Mesothelial cell of epicardium (in vitro differentiated cells): ENCODE measurements at regions not wholly inside any gene's neighbourhood (a gene's known extent, or its start where the extent isn't known, plus 50 kb on each side); places are given as distances from the start of the nearest gene placed in this dataset.

ENCODE experiments used
- DNase-seq, 2 experiments: peaks; one replicate each; pipeline ENCODE4 v3.0.0; 2021; ENCODE audit warnings: low spot score in 2 of 2; ENCODE audit not compliant: unreplicated experiment in 2 of 2
- H3K27ac Mint-ChIP-seq: 2 replicates; pipeline ENCODE4 v1.8.0; 2021; ENCODE audit warnings: mixed read lengths
- H3K27me3 Mint-ChIP-seq: 2 replicates; pipeline ENCODE4 v1.8.0; 2021; ENCODE audit warnings: low read depth, mixed read lengths
- H3K36me3 Mint-ChIP-seq: 2 replicates; pipeline ENCODE4 v1.8.0; 2021; ENCODE audit warnings: mixed read lengths
- H3K4me1 Mint-ChIP-seq: 2 replicates; pipeline ENCODE4 v1.8.0; 2021; ENCODE audit warnings: mixed read lengths
- H3K4me3 Mint-ChIP-seq: 2 replicates; pipeline ENCODE4 v1.8.0; 2021; ENCODE audit warnings: mild to moderate bottlenecking, moderate library complexity, mixed read lengths
- H3K9me3 Mint-ChIP-seq: 2 replicates; pipeline ENCODE4 v1.8.0; 2021; ENCODE audit warnings: mixed read lengths
- TF ChIP-seq, protein P1 (sequence below): fragments of 200-600 bp; sonication (generic); IDR thresholded peaks from one replicate; pipeline ENCODE4 v1.5.0; 2021; ENCODE audit warnings: antibody characterized with exemption; ENCODE audit not compliant: unreplicated experiment

DNA sequence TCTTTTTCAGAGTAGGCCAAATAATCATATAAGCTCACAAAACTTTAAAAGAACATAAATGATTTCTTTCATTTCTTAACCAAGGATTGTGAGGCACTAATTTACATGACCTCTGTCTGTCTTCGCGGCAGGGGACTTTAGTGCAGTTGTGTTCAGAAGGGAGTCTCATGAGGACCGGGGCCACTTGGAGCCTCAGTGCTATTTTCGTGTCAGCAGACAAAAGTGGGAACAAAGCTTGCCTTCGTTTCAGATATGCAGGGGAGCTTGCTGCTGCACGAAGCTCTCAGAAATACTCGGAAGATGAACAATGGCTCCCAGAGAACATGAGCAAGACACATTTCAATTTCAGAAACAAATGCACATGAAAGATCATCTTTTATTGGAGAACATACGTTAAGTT, 497.0 kb downstream of the CDH26 start:
- Mint-ChIP-seq H3K4me3 (no peak overlapping the region), H3K27ac (no peak overlapping the region), H3K4me1 (no peaks in the 10 kb centered on the region), H3K36me3 (no peaks in the 10 kb centered on the region), H3K27me3 (peaks cover 1% of the 10 kb centered on the region), H3K9me3 (no peaks in the 10 kb centered on the region)
- TF ChIP-seq, protein P1, sequence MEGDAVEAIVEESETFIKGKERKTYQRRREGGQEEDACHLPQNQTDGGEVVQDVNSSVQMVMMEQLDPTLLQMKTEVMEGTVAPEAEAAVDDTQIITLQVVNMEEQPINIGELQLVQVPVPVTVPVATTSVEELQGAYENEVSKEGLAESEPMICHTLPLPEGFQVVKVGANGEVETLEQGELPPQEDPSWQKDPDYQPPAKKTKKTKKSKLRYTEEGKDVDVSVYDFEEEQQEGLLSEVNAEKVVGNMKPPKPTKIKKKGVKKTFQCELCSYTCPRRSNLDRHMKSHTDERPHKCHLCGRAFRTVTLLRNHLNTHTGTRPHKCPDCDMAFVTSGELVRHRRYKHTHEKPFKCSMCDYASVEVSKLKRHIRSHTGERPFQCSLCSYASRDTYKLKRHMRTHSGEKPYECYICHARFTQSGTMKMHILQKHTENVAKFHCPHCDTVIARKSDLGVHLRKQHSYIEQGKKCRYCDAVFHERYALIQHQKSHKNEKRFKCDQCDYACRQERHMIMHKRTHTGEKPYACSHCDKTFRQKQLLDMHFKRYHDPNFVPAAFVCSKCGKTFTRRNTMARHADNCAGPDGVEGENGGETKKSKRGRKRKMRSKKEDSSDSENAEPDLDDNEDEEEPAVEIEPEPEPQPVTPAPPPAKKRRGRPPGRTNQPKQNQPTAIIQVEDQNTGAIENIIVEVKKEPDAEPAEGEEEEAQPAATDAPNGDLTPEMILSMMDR = no peak
- no peak for DNase-seq

- no peak overlapping the region for H3K4me3 Mint-ChIP-seq
Measured at GRCh38 chr20:60459212-60459611, 501.0 kb downstream of the CDH26 start.

GRCh38 chr20:60461993-60462392, 503.8 kb downstream of the CDH26 start:
- no peaks in the 10 kb centered on the region for H3K4me1 Mint-ChIP-seq
- TF ChIP-seq, protein P1 = no peak
- H3K27ac Mint-ChIP-seq = no peak overlapping the region
- no peak overlapping the region for H3K4me3 Mint-ChIP-seq
- H3K9me3 Mint-ChIP-seq = no peaks in the 10 kb centered on the region
- H3K27me3 Mint-ChIP-seq = peaks cover 8% of the 10 kb centered on the region
- DNase-seq = no peak
- H3K36me3 Mint-ChIP-seq = no peaks in the 10 kb centered on the region

More at GRCh38 chr20:60459212-60459611, 501.0 kb downstream of the CDH26 start:
- H3K27ac Mint-ChIP-seq = no peak overlapping the region
- TF ChIP-seq, protein P1 = no peak
- peaks cover 5% of the 10 kb centered on the region for H3K27me3 Mint-ChIP-seq
- H3K4me1 Mint-ChIP-seq = no peaks in the 10 kb centered on the region
- H3K9me3 Mint-ChIP-seq = no peaks in the 10 kb centered on the region
- no peaks in the 10 kb centered on the region for H3K36me3 Mint-ChIP-seq
- no peak for DNase-seq

DNA sequence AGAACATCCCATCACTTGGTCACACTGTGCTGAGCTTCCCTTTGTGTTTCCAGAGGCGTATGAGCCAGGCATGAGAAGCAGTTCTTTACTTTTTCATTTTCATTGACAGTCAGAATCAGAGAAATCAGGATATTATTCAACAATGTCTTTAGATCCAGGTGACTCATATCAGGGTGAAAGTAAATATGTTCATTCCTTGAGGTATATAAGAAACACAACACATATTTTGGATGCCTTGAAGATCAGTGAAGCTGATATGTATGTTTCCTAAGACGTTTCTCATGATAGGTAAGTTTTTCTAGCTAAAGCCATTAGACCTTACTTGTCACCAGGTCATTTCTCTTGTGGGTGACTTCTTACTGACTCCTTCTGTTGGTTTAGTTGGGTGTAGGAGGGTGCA, 505.6 kb downstream of the CDH26 start:
- no peaks in the 10 kb centered on the region for H3K4me1 Mint-ChIP-seq
- no peaks in the 10 kb centered on the region for H3K9me3 Mint-ChIP-seq
- no peak for DNase-seq
- no peaks in the 10 kb centered on the region for H3K36me3 Mint-ChIP-seq
- H3K4me3 Mint-ChIP-seq = no peak overlapping the region
- TF ChIP-seq, protein P1 = no peak
- peaks cover 6% of the 10 kb centered on the region for H3K27me3 Mint-ChIP-seq
- no peak overlapping the region for H3K27ac Mint-ChIP-seq

DNA sequence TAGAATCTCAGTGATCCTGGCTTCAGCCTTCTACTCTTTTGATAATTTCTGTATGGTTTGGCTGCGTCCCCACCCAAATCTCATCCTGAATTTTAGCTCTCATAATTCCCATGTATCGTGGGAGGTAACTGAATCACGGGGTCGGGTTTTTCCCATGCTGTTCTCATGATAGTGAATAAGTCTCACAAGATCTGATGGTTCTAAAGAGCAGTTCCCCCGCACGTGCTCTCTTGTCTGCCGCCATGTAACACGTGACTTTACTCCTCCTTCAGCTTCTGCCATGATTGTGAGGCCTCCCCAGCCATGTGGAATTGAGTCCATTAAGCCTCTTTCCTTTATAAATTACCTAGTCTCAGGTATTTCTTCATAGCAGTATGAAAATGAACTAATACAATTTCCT, 507.2 kb downstream of the CDH26 start:
- no peaks in the 10 kb centered on the region for H3K4me1 Mint-ChIP-seq
- TF ChIP-seq, protein P1 = no peak
- H3K27ac Mint-ChIP-seq = no peak overlapping the region
- H3K9me3 Mint-ChIP-seq = no peaks in the 10 kb centered on the region
- H3K36me3 Mint-ChIP-seq = no peaks in the 10 kb centered on the region
- H3K4me3 Mint-ChIP-seq = no peak overlapping the region
- DNase-seq = no peak
- H3K27me3 Mint-ChIP-seq = peaks cover 8% of the 10 kb centered on the region

GRCh38 chr20:60465993-60466686, 507.9 kb downstream of the CDH26 start:
- H3K36me3 Mint-ChIP-seq = no peaks in the 10 kb centered on the region
- no peaks in the 10 kb centered on the region for H3K9me3 Mint-ChIP-seq
- no peak for DNase-seq
- TF ChIP-seq, protein P1 = no peak
- H3K4me3 Mint-ChIP-seq = no peak overlapping the region
- peaks cover 12% of the 10 kb centered on the region for H3K27me3 Mint-ChIP-seq
- no peaks in the 10 kb centered on the region for H3K4me1 Mint-ChIP-seq
- no peak overlapping the region for H3K27ac Mint-ChIP-seq
